ENCODE measurements at regions not wholly inside any gene's neighbourhood (a gene's known extent, or its start where the extent isn't known, plus 50 kb on each side); places are given as distances from the start of the nearest gene placed in this dataset.
"Not testable (repeated sequence)": the region's sequence is repeated elsewhere in the genome, so short reads cannot be mapped to it uniquely, and the experiment has no call there.

GRCh38 chr13:76708138-76708688, 178.0 kb downstream of the KCTD12 start:
- no peak for DNase-seq

DNA sequence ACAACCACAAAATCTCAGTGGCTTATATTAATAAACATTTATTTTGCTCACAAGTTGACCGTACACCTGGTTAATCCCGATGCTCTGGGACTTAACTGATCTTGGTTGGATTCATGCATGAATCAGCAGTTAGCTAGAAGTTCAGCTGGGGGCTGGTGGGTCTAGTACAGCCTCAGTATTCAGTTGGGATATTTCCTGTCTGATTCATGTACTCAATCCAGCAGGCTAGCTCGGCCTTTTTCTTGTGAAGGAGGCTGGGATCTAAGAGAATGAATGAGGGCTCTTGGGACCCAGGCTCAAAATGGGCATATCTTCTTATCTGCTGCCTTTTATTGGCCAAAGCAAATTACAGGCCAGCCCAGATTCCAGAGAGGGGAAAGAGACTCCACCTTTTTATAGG, 178.8 kb downstream of the KCTD12 start:
- DNase-seq, result no peak

- no peak for DNase-seq
These were observed 182.4 kb downstream of the KCTD12 start for GRCh38 chr13:76703621-76704288.

- no peak for DNase-seq
These were observed 183.0 kb downstream of the KCTD12 start for GRCh38 chr13:76703216-76703615.

DNA sequence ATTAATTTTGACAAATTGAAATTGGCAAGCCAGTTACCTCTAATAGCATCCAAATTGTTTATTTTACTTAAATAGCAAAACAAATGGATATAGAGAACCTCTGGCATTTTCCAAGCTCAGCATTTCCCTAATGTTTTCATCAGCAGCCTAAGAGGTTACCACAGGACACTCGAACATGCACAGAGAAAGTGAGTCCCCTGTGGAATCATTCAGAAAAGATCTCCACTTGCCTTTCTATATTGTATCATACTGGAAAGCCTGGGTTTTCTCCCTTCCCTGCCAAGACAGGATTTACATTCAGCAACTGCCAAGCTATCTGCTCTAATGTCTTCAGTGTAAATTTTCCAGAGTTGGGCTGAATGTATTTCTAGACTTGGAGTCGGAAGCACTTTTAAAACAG, 188.9 kb downstream of the KCTD12 start:
- no peak for DNase-seq

DNA sequence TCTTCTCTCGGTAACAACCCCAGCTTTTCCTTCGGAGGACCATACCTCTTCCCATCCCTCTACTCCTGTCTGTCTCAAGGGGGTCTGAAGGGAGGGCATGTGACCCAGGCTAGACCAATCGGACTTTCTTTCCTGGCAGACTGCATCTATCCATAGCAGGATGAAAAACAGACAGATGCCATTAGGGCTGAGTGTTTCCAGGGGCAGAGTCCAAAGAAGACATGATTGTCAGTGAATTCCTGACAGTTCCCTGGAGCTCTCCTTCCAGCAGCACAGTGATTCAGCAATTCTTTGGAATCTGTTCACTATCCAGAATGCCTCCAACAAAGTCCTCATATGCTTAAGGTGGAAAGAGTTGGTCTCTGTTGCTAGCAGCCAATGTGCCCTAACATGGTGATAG, 189.8 kb downstream of the KCTD12 start:
- DNase-seq, result no peak

- DNase-seq, result no peak
These were observed 193.1 kb downstream of the KCTD12 start for GRCh38 chr13:76693086-76693485.

DNA sequence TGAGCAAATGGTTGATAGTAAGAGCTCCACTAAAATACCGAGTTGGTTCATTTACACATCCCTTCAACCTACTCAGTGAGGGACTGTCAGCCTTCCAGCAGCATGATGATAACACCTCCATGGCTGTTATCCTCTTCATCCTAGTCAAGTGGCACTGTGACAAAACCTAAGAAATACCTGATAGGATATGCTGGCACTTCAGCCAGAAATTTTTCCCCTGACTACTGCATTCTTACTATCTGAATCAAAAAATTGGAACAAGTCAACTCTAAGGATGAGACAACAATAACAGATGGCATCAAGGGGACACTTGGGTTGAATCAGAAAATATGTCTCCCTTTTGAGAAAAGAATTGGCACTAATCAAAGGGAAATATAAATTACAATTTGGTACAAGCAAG, 193.9 kb downstream of the KCTD12 start:
- DNase-seq, result no peak

- DNase-seq, result no peak
These were observed 195.6 kb downstream of the KCTD12 start for GRCh38 chr13:76690611-76691010.

GRCh38 chr13:76687467-76687866, 198.7 kb downstream of the KCTD12 start:
- no peak for DNase-seq

DNA sequence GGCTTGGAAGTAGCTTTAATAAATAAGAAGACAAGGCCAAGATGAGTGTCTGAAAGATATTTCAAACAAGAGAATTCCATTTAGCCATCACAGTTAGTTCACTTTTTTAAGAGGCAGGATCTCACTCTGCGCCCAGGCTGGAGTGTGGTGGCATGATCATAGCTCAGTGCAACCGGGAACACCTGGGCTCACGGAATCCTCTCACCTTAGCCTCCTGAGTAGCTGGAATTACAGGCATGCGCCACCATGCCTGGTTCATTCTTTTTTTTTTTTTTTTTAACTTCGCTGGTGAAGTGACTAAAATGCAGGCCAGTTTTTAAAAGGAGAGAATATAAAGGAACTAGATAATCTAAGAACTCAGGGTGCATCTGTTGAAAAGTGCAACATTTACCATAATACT, 200.3 kb downstream of the KCTD12 start:
- no peak for DNase-seq

DNA sequence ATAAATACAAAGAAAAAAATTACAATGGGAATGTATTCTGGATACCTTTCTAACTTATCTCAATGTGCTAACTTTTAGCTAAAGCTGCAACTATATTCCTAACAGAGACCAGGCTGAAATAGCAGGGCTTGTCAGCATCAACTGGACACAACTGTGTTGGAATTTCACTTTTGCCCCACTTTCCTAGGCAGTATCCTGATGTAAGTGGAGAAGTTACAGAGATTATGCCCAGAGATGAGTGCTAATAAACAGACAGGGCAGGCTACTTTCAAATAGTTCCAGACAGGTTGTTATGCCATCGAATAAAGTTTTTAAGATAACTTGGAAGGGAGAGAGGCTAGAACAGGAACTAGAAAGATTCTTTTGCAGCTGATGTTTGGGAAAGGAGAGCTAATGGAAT, 201.9 kb downstream of the KCTD12 start:
- DNase-seq, result no peak

DNA sequence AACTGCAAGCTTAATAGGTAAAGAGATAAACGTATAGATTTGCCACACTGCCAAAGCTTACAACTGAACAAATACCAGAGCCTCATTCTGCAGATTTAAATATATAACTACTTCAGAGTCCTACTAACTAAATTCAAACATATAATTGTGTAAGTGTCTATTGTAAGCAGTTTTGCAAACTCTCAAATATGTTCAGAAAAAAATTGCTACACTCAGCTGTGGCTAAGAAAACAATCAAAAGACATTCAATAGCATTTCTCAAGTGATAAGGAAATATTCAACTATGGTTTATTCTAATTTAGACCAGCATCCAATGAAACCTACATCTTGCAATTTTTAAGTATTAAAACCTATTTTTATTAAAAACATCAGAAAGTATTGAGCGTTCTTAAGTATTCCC, 202.4 kb downstream of the KCTD12 start:
- no peak for DNase-seq

DNA sequence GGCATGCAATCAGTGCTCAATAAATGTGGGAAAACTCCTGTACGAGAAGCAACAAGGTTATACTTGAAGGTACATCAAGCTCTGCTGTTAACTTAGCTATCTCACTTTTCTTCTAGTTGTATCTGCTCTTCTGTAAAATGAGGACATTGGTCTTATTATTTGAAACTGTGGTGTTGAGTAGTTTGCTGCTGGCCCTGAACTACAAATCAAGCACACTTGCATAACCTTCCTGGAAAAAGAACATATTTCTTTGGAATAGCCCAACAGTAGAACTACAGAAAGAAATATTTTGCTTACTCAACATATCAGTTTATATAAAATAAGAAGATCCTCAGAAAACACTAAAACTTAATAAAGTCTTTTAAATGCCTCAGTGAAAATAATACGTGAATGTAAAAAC, 203.0 kb downstream of the KCTD12 start:
- DNase-seq, result no peak

GRCh38 chr13:76680112-76680511, 206.1 kb downstream of the KCTD12 start:
- no peak for DNase-seq

- DNase-seq, result no peak
These were observed 209.2 kb downstream of the KCTD12 start for GRCh38 chr13:76677043-76677442.

- DNase-seq, result no peak
These were observed 213.8 kb downstream of the KCTD12 start for GRCh38 chr13:76672420-76672819.

DNA sequence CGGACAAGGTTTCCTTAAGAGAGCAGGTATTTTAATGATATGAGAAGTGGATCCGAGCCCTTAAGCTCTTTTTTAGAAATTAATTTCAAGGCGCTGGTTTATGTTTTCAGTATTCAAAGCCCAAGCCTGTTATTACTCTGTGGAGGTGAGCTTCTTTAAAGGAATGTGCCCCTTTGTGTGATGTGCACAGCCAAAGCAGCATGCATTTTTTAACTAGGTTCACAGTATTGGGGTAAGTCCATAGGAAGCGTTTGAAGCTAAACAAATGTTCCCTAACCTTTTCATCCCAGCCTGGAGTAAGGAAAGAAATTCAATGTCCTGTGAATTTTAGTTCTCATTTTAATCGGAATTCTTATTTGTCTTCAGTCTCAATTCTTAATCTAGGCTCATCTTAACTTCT, 217.5 kb downstream of the KCTD12 start:
- no peak for DNase-seq

DNA sequence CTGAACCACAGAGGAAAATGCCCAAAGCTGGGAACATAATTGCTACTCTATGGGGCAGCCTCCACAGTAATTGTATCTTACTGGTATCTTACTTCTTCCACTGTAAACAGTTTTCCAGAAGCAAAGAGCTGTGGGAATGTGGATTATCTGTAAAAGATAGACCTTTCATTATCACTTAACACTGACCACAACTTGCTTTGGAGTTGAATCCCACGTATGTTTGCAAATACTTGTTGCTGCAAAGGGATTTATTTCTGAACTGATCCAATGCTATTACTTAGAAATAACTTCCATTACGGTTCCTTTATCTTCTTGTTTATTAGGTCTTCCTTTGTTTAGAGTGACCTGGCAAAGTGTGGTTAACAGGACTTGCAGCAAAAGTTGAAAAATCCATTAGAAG, 218.1 kb downstream of the KCTD12 start:
- DNase-seq, result no peak

- no peak for DNase-seq
These were observed 218.7 kb downstream of the KCTD12 start for GRCh38 chr13:76667551-76667950.

DNA sequence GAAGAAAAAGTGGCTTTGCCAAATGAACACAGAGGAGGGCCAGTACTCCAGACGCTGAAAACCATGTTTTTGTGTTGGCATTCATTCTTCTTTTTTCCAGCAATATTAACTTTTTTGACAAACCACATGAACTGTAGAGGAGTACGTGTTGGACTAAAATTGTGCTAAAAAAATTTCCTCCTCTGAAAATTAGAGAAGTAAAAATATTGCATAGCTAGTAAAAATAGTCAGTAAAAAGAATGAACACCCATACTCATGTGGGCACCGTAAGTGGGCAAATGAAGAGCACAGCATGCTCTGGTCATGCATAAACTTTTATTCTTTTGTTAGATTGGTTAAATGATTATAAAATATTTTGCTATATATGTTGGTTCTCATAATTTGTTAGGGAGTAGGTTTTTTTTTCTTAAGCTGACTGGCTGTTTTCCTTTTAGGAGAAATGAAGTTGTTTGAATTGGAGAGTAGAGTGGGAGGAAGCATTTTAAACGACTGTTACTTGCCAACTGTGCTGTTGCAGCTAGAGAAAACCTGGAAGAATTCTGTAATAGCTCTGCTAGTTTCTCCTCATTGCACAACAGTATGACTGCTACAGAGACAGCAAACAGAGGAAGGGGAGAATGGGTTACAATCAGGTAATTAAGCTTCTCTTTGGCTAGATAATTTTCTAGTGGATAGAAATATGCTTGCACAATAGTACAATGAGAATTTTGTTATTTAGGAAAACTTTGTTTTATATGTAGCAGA, 222.4 kb downstream of the KCTD12 start:
- no peak for DNase-seq

GRCh38 chr13:76659074-76659473, 227.1 kb downstream of the KCTD12 start:
- not testable (repeated sequence) for DNase-seq

- no peak for DNase-seq
These were observed 229.7 kb downstream of the KCTD12 start for GRCh38 chr13:76656500-76656899.

- no peak for DNase-seq
These were observed 230.1 kb downstream of the KCTD12 start for GRCh38 chr13:76656056-76656455.

GRCh38 chr13:76654263-76654662, 231.9 kb downstream of the KCTD12 start:
- no peak for DNase-seq

All from DMS79 (cell line).